SK-N-SH treated with all-trans-retinoic acid at 6 μM for 48 hours (cell line): ENCODE measurements at regions not wholly inside any gene's neighbourhood (a gene's known extent, or its start where the extent isn't known, plus 50 kb on each side); places are given as distances from the start of the nearest gene placed in this dataset.

Experiments used
- ATAC-seq: fragments of 200-7000 bp; cut with Tn5 transposase; 3 replicates; pipeline ENCODE4 v1.9.1; 2020; ENCODE audit warnings: mild to moderate bottlenecking, moderate library complexity
- ARNTL ChIP-seq: fragments of 450-650 bp; formaldehyde crosslinking; IDR thresholded peaks from 2 replicates; pipeline ENCODE4 v1.5.0; 2020; ENCODE audit warnings: low read depth, mild to moderate bottlenecking, moderate library complexity, borderline replicate concordance
- CREB5 ChIP-seq: fragments of 250-450 bp; sonication (Bioruptor Pico); IDR thresholded peaks from 2 replicates; pipeline ENCODE4 v1.5.1; 2020; ENCODE audit warnings: low read depth, mild to moderate bottlenecking, moderate library complexity
- ESRRG ChIP-seq: fragments of 250-450 bp; sonication (Bioruptor Pico); IDR thresholded peaks from 2 replicates; pipeline ENCODE4 v1.6.1; 2021; ENCODE audit warnings: mild to moderate bottlenecking
- ISL1 ChIP-seq: fragments of 250-450 bp; sonication (Bioruptor Pico); IDR thresholded peaks from 2 replicates; pipeline ENCODE4 v2.1.2; 2022; ENCODE audit warnings: mild to moderate bottlenecking, moderate library complexity
- OSR1 ChIP-seq: fragments of 250-450 bp; sonication (Bioruptor Pico); IDR thresholded peaks from 2 replicates; pipeline ENCODE4 v1.8.0; 2022; ENCODE audit warnings: moderate library complexity, mild to moderate bottlenecking, inconsistent platforms
- PPARA ChIP-seq: fragments of 250-450 bp; sonication (Bioruptor Pico); IDR thresholded peaks from 2 replicates; pipeline ENCODE4 v1.5.0; 2020; ENCODE audit warnings: mild to moderate bottlenecking, borderline replicate concordance
- SNAI2 ChIP-seq: fragments of 250-450 bp; sonication (Bioruptor Pico); IDR thresholded peaks from 2 replicates; pipeline ENCODE4 v1.5.0; 2020; ENCODE audit warnings: mild to moderate bottlenecking, moderate library complexity
- TCF4 ChIP-seq: fragments of 250-450 bp; sonication (Bioruptor Pico); IDR thresholded peaks from 2 replicates; pipeline ENCODE4 v1.8.0; 2021; ENCODE audit warnings: mild to moderate bottlenecking, moderate library complexity, borderline replicate concordance
- TOX ChIP-seq: fragments of 250-450 bp; sonication (Bioruptor Pico); IDR thresholded peaks from 2 replicates; pipeline ENCODE4 v1.8.0; 2021; ENCODE audit warnings: mild to moderate bottlenecking, moderate library complexity, borderline replicate concordance
- ZC3H10 ChIP-seq: fragments of 250-450 bp; sonication (Bioruptor Pico); IDR thresholded peaks from 2 replicates; pipeline ENCODE4 v1.5.1; 2021; ENCODE audit warnings: mild to moderate bottlenecking, moderate library complexity
- ZFP3 ChIP-seq: fragments of 250-450 bp; sonication (Bioruptor Pico); IDR thresholded peaks from 2 replicates; pipeline ENCODE4 v1.5.0; 2020; ENCODE audit warnings: mild to moderate bottlenecking, moderate library complexity
- ZFP30 ChIP-seq: fragments of 450-650 bp; formaldehyde crosslinking; IDR thresholded peaks from 2 replicates; pipeline ENCODE4 v1.5.0; 2022; ENCODE audit warnings: mild to moderate bottlenecking, moderate library complexity
- ZNF565 ChIP-seq: fragments of 450-650 bp; formaldehyde crosslinking; conservative IDR thresholded peaks from 2 replicates; pipeline ENCODE4 v1.5.0; 2020; ENCODE audit warnings: low read depth, mild to moderate bottlenecking, moderate library complexity
- ZNF70 ChIP-seq: fragments of 450-650 bp; formaldehyde crosslinking; IDR thresholded peaks from 2 replicates; pipeline ENCODE4 v1.5.0; 2020; ENCODE audit warnings: mild to moderate bottlenecking, moderate library complexity
- ZNF8 ChIP-seq: fragments of 450-650 bp; formaldehyde crosslinking; IDR thresholded peaks from 2 replicates; pipeline ENCODE4 v1.5.0; 2020; ENCODE audit warnings: mild to moderate bottlenecking, moderate library complexity
- TF ChIP-seq, protein P1 (sequence below): fragments of 250-450 bp; sonication (Bioruptor Pico); IDR thresholded peaks from 2 replicates; pipeline ENCODE4 v1.8.0; 2021; ENCODE audit warnings: low read depth, mild to moderate bottlenecking, moderate library complexity, borderline replicate concordance
- TF ChIP-seq, protein P2 (sequence below): fragments of 250-450 bp; sonication (Bioruptor Pico); IDR thresholded peaks from 2 replicates; pipeline ENCODE4 v1.5.1; 2021; ENCODE audit warnings: mild to moderate bottlenecking, moderate library complexity
- TF ChIP-seq, protein P3 (sequence below): fragments of 250-450 bp; sonication (Bioruptor Pico); IDR thresholded peaks from 2 replicates; pipeline ENCODE4 v1.5.0; 2020; ENCODE audit warnings: mild to moderate bottlenecking, moderate library complexity
- TF ChIP-seq, protein P4 (sequence below): fragments of 250-450 bp; sonication (Bioruptor Pico); IDR thresholded peaks from 2 replicates; pipeline ENCODE4 v1.8.0; 2020; ENCODE audit warnings: mild to moderate bottlenecking, moderate library complexity, borderline replicate concordance

GRCh38 chr21:43345046-43345745 lies 81.7 kb downstream of the SIK1 start:
- TF ChIP-seq ZFP3 (CRISPR knock-in tag) (no peak), ZC3H10 (CRISPR knock-in tag) (no peak)
- TF ChIP-seq, protein P1, sequence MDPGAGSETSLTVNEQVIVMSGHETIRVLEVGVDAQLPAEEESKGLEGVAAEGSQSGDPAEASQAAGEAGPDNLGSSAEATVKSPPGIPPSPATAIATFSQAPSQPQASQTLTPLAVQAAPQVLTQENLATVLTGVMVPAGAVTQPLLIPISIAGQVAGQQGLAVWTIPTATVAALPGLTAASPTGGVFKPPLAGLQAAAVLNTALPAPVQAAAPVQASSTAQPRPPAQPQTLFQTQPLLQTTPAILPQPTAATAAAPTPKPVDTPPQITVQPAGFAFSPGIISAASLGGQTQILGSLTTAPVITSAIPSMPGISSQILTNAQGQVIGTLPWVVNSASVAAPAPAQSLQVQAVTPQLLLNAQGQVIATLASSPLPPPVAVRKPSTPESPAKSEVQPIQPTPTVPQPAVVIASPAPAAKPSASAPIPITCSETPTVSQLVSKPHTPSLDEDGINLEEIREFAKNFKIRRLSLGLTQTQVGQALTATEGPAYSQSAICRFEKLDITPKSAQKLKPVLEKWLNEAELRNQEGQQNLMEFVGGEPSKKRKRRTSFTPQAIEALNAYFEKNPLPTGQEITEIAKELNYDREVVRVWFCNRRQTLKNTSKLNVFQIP (CRISPR knock-in tag): no peak
- TF ChIP-seq, all 23 proteins: peak for 0
- ATAC-seq: no peak

DNA sequence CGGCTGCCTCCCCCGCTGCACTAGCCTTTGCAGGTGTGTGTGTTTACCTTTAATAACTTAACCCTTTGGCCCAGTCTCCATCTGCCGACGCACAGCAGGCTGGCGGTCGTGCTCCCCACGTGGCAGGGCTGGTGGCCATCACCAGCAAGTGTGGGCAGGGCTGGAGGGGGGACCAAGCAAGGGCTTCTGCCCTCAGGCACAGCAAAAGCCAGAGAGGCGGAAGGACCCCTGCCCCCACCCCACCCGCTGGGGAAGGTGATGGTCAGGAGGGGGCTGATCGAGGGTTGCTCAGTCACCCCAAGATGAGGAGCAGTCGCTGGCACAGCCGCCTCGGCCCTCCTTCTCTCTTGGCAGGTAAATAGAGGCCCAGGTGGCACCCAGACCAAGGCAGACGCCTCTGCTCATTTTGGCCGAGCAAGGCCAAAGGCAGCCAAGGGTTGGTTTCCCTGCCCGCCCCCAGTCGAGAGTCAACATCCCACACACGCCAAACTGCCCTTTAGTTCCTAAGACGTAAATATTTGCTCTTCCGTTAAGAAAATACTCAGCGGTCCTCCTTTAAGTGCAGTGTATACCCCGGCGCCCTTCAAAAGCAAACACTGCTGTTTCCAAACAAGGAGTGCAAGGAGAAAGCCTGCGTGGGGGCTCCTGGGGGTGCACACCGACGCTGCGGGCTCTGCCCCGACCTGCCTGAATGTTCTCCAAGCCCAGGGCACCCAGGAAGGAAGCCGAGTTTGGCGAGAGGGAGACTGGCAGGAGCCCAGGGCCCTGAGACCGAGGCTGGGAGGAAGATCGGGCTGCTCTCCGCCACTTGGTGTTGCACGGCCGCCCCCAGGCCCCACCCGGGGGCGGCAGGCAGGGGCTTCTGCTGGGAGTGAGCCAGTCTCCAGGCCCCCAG lies 82.7 kb downstream of the SIK1 start:
- no peak for ATAC-seq
- TF ChIP-seq ZNF565 (CRISPR knock-in tag) (no peak), ISL1 (CRISPR knock-in tag) (no peak), CREB5 (CRISPR knock-in tag) (no peak), PPARA (no peak), ZFP30 (CRISPR knock-in tag) (no peak), ESRRG (CRISPR knock-in tag) (no peak), ZC3H10 (CRISPR knock-in tag) (no peak), ARNTL (CRISPR knock-in tag) (no peak), ZFP3 (CRISPR knock-in tag) (no peak), TOX (CRISPR knock-in tag) (no peak), OSR1 (CRISPR knock-in tag) (no peak)
- TF ChIP-seq, protein P1 (CRISPR knock-in tag): no peak
- TF ChIP-seq, protein P2, sequence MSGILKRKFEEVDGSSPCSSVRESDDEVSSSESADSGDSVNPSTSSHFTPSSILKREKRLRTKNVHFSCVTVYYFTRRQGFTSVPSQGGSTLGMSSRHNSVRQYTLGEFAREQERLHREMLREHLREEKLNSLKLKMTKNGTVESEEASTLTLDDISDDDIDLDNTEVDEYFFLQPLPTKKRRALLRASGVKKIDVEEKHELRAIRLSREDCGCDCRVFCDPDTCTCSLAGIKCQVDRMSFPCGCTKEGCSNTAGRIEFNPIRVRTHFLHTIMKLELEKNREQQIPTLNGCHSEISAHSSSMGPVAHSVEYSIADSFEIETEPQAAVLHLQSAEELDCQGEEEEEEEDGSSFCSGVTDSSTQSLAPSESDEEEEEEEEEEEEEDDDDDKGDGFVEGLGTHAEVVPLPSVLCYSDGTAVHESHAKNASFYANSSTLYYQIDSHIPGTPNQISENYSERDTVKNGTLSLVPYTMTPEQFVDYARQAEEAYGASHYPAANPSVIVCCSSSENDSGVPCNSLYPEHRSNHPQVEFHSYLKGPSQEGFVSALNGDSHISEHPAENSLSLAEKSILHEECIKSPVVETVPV (CRISPR knock-in tag): no peak

- no peak for ATAC-seq
- TF ChIP-seq ESRRG (CRISPR knock-in tag): no peak
- TF ChIP-seq CREB5 (CRISPR knock-in tag): no peak
- TF ChIP-seq SNAI2: no peak
- no peak for TF ChIP-seq ZNF8 (CRISPR knock-in tag)
- TF ChIP-seq, protein P2 (CRISPR knock-in tag): no peak
- TF ChIP-seq ISL1 (CRISPR knock-in tag): no peak
- TF ChIP-seq, protein P3, sequence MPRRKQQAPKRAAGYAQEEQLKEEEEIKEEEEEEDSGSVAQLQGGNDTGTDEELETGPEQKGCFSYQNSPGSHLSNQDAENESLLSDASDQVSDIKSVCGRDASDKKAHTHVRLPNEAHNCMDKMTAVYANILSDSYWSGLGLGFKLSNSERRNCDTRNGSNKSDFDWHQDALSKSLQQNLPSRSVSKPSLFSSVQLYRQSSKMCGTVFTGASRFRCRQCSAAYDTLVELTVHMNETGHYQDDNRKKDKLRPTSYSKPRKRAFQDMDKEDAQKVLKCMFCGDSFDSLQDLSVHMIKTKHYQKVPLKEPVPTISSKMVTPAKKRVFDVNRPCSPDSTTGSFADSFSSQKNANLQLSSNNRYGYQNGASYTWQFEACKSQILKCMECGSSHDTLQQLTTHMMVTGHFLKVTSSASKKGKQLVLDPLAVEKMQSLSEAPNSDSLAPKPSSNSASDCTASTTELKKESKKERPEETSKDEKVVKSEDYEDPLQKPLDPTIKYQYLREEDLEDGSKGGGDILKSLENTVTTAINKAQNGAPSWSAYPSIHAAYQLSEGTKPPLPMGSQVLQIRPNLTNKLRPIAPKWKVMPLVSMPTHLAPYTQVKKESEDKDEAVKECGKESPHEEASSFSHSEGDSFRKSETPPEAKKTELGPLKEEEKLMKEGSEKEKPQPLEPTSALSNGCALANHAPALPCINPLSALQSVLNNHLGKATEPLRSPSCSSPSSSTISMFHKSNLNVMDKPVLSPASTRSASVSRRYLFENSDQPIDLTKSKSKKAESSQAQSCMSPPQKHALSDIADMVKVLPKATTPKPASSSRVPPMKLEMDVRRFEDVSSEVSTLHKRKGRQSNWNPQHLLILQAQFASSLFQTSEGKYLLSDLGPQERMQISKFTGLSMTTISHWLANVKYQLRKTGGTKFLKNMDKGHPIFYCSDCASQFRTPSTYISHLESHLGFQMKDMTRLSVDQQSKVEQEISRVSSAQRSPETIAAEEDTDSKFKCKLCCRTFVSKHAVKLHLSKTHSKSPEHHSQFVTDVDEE (CRISPR knock-in tag): no peak
- no peak for TF ChIP-seq TOX (CRISPR knock-in tag)
- TF ChIP-seq ZFP30 (CRISPR knock-in tag): no peak
- TF ChIP-seq, protein P4, sequence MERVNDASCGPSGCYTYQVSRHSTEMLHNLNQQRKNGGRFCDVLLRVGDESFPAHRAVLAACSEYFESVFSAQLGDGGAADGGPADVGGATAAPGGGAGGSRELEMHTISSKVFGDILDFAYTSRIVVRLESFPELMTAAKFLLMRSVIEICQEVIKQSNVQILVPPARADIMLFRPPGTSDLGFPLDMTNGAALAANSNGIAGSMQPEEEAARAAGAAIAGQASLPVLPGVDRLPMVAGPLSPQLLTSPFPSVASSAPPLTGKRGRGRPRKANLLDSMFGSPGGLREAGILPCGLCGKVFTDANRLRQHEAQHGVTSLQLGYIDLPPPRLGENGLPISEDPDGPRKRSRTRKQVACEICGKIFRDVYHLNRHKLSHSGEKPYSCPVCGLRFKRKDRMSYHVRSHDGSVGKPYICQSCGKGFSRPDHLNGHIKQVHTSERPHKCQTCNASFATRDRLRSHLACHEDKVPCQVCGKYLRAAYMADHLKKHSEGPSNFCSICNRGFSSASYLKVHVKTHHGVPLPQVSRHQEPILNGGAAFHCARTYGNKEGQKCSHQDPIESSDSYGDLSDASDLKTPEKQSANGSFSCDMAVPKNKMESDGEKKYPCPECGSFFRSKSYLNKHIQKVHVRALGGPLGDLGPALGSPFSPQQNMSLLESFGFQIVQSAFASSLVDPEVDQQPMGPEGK (CRISPR knock-in tag): no peak
- no peak for TF ChIP-seq ZNF565 (CRISPR knock-in tag)
- TF ChIP-seq ZNF70 (CRISPR knock-in tag): no peak
- TF ChIP-seq TCF4 (CRISPR knock-in tag): no peak
Measured at GRCh38 chr21:43343095-43343991, 83.6 kb downstream of the SIK1 start.
